NCI-H2107 treated with DMSO at 0.1 percent for 48 hours (cell line): ENCODE measurements at regions not wholly inside any gene's neighbourhood (a gene's known extent, or its start where the extent isn't known, plus 50 kb on each side); places are given as distances from the start of the nearest gene placed in this dataset.
"Not testable (repeated sequence)": the region's sequence is repeated elsewhere in the genome, so short reads cannot be mapped to it uniquely, and the experiment has no call there.

Experiments
- DNase-seq: peaks from one replicate; lab custom pipeline; 2025; ENCODE audit not compliant: unreplicated experiment; lab: John Stamatoyannopoulos, UW

GRCh38 chr3:187850258-187850921 is 105.1 kb upstream of the BCL6 start:
- no peak for DNase-seq

DNA sequence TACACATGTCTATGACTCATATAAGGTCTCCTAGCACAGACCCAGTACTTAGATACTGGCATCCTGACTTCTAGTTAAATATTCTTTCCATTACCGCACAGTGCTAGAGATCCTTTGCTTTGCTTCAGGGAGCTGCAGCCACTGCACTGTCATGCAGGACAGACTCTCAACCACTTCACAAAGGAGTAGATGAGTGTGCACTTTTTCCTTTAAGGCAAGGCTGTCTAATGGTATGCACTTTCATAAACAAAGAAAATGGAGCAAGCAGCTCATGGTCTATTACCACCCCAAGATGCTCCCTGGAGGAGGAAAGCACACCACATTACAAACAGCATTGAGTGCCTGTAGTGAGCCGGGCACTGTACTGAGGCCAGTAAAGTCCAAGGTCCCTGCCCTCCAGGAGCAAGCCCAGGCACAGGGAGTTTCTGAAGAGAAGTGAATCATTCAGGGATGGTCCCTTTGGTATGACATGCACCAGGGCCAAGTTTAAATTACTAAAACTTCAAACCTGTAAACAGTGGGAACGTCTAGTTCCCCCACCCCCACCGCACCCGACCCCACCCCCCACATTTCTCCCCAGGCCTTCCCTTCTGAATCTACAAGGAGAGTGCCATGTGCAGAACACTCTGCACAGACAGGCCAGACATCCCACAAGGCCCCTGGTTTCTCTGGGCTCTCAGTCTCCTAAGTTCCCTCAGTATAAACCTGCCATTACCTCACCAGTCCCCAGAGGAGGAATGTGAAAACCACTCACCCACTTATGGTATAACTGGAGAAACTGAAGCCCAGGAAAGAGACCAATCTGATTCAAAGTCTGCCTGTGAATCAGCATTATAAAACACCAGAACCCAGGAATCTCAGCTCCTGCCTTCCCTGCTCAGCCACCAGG is 107.8 kb upstream of the BCL6 start:
- no peak for DNase-seq

GRCh38 chr3:187855131-187855530 is 109.9 kb upstream of the BCL6 start:
- DNase-seq: no peak

DNA sequence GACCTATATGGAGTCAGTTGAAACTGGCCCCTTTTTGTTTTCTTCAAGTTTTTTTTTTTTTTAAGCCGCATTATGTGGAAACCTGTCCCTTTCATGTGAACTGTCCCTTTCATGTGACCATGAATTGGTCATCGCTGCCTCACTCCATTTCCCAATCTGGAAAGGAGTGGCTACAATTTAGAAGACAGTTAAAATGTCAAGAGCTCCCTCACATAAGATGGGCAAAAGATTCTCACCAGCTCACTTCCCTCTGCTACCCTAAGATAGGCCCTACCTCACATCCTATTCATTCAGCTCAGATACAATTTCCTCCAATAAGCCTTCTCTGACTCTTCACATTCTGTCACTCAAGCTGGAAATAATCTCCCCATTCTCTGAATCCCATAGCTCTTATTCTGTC is 111.3 kb upstream of the BCL6 start:
- no peak for DNase-seq

DNA sequence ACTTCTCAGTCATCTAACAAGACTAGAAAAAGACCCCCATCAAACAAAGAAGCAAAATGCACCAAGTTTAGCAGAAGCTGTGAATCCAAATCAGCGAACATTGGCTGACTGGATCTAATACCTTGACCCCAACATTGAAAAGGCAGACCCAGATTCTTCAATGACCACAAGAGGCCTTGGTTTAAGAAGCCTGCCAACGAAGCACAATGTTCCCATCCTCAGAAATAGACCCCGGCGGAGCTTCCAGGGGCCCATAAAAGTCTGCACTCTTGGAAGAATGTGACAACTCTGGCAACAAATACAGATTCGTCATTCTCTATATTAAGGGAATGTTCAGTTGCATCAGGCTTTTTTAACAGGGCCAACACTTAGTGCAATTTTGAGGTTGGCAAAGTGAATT is 112.8 kb upstream of the BCL6 start:
- DNase-seq: no peak

- DNase-seq: no peak
These were observed 113.4 kb upstream of the BCL6 start for GRCh38 chr3:187858711-187859110.

DNA sequence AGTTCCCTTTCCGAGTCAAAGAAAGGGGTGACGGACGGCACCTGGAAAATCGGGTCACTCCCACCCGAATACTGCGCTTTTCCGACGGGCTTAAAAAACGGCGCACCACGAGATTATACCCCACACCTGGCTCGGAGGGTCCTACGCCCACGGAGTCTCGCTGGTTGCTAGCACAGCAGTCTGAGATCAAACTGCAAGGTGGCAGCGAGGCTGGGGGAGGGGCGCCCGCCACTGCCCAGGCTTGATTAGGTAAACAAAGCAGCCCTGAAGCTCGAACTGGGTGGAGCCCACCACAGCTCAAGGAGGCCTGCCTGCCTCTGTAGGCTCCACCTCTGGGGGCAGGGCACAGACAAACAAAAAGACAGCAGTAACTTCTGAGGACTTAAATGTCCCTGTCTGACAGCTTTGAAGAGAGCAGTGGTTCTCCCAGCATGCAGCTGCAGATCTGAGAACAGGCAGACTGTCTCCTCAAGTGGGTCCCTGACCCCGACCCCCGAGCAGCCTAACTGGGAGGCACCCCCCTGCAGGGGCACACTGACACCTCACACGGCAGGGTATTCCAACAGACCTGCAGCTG is 117.5 kb upstream of the BCL6 start:
- DNase-seq: not testable (repeated sequence)

DNA sequence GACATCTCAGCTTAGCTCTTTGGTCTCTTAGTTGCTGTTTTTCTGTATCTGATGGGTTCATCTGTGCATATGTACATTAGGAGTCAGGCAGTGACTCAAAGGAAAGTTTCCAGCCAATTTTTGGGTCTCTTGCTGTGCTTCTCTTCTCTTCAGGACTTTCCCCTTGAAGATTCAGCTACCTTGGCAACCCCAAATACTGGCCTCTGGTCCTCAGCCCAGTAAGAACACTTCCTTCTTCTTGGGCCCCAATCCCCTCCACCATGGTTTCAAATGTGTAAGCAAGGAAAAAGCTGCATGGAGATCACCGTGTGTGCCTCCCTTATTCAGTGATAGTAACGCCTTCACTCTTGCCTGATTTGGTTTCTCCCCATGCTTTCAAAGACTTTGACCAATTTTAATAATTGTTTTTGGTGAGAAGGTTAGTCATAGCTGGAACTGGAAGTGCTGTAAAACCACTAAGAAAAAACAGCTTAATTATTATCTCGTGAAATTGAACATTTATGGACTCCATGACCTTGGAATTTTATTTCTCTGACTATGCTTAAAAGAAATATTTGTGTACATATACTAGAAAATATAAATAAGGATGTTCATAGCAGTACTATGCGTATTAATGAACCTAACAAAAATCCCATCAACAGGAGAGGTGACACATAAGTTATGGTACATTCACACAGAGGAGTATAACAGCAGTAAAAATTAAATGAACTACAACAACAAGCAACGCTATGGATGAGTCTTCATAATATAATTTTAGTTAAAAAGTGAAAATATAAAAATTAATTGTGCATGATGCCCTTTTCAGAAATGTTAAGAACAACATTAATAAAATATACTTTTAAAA is 125.3 kb upstream of the BCL6 start:
- no peak for DNase-seq

- DNase-seq: no peak
These were observed 125.9 kb upstream of the BCL6 start for GRCh38 chr3:187871204-187871591.

- no peak for DNase-seq
These were observed 126.6 kb upstream of the BCL6 start for GRCh38 chr3:187871848-187872247.

- no peak for DNase-seq
These were observed 128.6 kb upstream of the BCL6 start for GRCh38 chr3:187873843-187874242.

- no peak for DNase-seq
These were observed 130.6 kb upstream of the BCL6 start for GRCh38 chr3:187875863-187876262.

DNA sequence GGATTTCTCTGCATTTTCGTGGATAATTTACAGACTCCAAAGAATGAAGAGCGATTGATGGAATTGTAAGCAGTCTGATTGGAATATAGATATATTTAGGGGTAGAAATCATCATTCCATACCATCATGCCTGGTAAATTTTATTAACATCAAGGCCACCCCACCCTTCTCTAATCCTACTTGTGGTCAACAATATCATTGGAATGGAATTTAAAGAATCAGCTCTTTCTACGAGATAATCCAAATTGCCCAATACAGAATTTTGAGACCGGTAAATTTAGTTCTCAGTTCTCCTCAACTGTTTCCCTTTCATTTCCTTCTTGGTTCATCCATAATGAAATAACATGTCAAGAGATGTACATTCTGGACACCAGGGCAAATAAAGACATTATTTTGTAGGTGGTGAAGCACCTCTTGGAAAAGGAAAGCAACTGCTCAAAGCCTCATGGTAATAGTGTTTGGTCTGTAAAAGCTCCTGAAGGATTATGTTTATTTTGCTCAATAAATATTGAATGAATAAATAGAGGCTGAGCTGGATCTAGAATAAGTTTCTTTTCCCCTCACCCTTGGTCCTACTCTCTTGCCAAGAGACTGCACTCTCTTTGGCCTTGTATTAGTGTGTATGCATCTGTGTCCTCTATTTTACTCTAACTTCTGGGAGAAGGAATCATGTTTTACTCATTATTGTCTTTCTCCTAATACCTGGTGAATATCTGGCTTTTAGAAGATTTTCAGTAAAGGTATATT is 133.7 kb upstream of the BCL6 start:
- no peak for DNase-seq

- DNase-seq: no peak
These were observed 135.2 kb upstream of the BCL6 start for GRCh38 chr3:187880441-187880840.

DNA sequence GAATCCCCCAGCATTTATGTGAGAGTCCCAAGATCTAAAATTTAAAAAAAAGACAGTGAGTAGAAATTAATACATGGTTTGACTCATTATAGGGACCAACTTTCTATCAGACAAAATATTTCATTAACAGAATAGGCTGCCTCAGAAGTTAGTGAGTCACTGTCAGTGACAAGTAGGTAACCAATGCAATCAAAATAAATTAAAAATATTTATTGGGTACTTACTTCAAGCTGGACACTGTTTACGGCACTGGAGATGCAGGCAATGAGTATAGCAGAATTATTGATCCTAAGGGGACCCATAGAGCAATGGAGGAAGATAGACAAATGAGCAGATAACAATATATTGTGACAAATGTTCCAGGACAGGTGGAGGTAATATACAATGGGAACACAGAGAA is 135.6 kb upstream of the BCL6 start:
- DNase-seq: no peak

- no peak for DNase-seq
These were observed 143.4 kb upstream of the BCL6 start for GRCh38 chr3:187888701-187889100.

DNA sequence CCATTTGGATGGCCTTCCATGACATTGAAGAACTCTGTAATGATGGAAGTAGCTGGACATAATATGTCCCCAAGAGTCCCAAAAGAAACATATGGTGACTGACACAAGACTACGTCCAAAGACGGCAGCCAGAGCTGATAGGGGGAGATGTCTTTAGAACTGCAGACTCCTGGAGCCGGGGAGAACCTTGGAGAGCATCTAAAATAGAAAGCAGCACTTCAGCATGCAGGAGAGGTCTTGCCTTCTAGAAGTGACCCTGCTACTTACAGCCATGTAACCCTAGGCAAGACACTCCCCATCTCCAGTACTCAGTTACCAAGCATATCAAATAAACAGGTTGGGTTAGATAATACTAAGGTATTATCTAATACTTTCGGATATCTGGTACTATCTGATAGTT is 143.8 kb upstream of the BCL6 start:
- DNase-seq: no peak

GRCh38 chr3:187889601-187890404 is 144.5 kb upstream of the BCL6 start:
- no peak for DNase-seq

- not testable (repeated sequence) for DNase-seq
These were observed 145.1 kb upstream of the BCL6 start for GRCh38 chr3:187890405-187890752.

GRCh38 chr3:187896646-187897045 is 151.4 kb upstream of the BCL6 start:
- no peak for DNase-seq
